ENCODE measurements at regions not wholly inside any gene's neighbourhood (a gene's known extent, or its start where the extent isn't known, plus 50 kb on each side); places are given as distances from the start of the nearest gene placed in this dataset.

GRCh38 chr6:16844183-16844582, 82.9 kb upstream of the ATXN1 start (continued):
- TF ChIP-seq BRF2 (IDR thresholded peaks at IDR 0.05; ENCODE audit: borderline replicate concordance, insufficient read depth, insufficient read length) (no peak), JUN (IDR thresholded peaks at IDR 0.05; ENCODE audit: borderline replicate concordance, low read depth, low read length) (no peak), JUN (CRISPR knock-in tag; IDR thresholded peaks at IDR 0.05; ENCODE audit: borderline replicate concordance) (no peak)
- TF ChIP-seq, protein P1, sequence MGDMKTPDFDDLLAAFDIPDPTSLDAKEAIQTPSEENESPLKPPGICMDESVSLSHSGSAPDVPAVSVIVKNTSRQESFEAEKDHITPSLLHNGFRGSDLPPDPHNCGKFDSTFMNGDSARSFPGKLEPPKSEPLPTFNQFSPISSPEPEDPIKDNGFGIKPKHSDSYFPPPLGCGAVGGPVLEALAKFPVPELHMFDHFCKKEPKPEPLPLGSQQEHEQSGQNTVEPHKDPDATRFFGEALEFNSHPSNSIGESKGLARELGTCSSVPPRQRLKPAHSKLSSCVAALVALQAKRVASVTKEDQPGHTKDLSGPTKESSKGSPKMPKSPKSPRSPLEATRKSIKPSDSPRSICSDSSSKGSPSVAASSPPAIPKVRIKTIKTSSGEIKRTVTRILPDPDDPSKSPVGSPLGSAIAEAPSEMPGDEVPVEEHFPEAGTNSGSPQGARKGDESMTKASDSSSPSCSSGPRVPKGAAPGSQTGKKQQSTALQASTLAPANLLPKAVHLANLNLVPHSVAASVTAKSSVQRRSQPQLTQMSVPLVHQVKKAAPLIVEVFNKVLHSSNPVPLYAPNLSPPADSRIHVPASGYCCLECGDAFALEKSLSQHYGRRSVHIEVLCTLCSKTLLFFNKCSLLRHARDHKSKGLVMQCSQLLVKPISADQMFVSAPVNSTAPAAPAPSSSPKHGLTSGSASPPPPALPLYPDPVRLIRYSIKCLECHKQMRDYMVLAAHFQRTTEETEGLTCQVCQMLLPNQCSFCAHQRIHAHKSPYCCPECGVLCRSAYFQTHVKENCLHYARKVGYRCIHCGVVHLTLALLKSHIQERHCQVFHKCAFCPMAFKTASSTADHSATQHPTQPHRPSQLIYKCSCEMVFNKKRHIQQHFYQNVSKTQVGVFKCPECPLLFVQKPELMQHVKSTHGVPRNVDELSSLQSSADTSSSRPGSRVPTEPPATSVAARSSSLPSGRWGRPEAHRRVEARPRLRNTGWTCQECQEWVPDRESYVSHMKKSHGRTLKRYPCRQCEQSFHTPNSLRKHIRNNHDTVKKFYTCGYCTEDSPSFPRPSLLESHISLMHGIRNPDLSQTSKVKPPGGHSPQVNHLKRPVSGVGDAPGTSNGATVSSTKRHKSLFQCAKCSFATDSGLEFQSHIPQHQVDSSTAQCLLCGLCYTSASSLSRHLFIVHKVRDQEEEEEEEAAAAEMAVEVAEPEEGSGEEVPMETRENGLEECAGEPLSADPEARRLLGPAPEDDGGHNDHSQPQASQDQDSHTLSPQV (IDR thresholded peaks at IDR 0.05), result no peak
- TF ChIP-seq, protein P2, sequence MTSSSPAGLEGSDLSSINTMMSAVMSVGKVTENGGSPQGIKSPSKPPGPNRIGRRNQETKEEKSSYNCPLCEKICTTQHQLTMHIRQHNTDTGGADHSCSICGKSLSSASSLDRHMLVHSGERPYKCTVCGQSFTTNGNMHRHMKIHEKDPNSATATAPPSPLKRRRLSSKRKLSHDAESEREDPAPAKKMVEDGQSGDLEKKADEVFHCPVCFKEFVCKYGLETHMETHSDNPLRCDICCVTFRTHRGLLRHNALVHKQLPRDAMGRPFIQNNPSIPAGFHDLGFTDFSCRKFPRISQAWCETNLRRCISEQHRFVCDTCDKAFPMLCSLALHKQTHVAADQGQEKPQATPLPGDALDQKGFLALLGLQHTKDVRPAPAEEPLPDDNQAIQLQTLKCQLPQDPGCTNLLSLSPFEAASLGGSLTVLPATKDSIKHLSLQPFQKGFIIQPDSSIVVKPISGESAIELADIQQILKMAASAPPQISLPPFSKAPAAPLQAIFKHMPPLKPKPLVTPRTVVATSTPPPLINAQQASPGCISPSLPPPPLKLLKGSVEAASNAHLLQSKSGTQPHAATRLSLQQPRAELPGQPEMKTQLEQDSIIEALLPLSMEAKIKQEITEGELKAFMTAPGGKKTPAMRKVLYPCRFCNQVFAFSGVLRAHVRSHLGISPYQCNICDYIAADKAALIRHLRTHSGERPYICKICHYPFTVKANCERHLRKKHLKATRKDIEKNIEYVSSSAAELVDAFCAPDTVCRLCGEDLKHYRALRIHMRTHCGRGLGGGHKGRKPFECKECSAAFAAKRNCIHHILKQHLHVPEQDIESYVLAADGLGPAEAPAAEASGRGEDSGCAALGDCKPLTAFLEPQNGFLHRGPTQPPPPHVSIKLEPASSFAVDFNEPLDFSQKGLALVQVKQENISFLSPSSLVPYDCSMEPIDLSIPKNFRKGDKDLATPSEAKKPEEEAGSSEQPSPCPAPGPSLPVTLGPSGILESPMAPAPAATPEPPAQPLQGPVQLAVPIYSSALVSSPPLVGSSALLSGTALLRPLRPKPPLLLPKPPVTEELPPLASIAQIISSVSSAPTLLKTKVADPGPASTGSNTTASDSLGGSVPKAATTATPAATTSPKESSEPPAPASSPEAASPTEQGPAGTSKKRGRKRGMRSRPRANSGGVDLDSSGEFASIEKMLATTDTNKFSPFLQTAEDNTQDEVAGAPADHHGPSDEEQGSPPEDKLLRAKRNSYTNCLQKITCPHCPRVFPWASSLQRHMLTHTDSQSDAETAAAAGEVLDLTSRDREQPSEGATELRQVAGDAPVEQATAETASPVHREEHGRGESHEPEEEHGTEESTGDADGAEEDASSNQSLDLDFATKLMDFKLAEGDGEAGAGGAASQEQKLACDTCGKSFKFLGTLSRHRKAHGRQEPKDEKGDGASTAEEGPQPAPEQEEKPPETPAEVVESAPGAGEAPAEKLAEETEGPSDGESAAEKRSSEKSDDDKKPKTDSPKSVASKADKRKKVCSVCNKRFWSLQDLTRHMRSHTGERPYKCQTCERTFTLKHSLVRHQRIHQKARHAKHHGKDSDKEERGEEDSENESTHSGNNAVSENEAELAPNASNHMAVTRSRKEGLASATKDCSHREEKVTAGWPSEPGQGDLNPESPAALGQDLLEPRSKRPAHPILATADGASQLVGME (CRISPR knock-in tag; IDR thresholded peaks at IDR 0.05), result no peak

Data from K562 (cell line).